NCI-H1417 (cell line): ENCODE measurements at regions not wholly inside any gene's neighbourhood (a gene's known extent, or its start where the extent isn't known, plus 50 kb on each side); places are given as distances from the start of the nearest gene placed in this dataset.

Experiments used
- DNase-seq, 3 experiments: peaks; one replicate each; lab custom pipeline; 2025; lab: John Stamatoyannopoulos, UW

DNA sequence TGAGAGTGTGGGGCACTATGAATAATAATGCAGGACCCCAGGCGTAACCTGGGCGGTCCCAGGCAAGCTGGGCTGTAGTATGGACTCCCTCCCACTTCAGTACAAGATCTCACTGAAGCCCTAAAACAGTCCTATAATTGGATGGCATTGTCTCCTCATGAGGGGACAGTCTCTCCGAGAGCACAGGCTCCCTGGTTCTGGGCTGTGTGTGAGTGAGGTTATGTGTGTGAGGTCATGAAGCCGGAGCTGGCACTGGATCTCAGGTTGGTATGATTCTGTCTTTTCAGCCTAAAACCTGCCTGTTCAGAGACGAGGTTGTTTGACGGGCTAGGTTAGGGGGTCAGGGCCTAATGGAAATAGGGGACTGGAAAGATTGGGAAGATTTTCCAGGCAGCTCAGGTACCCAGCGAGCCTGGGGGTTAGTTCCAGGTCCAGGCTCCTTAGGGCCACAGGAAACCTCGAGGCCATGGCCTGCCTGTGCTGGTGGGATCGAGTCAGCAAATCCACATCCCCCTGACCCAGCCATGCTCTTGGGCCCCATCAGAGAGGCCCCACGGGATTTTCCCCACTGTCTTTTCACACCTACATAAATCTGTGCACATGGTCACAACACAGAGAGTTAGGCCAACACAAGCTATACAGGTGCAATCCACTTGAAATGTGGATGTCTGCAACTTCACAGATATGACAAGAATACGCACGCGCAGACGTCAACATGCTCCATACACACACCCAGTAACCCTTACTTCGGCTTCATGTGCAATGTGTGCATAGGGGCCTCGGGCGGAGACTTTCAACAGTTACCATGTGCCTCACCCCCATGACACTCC is 94.8 kb downstream of the INHBB start:
- no peak for DNase-seq

DNA sequence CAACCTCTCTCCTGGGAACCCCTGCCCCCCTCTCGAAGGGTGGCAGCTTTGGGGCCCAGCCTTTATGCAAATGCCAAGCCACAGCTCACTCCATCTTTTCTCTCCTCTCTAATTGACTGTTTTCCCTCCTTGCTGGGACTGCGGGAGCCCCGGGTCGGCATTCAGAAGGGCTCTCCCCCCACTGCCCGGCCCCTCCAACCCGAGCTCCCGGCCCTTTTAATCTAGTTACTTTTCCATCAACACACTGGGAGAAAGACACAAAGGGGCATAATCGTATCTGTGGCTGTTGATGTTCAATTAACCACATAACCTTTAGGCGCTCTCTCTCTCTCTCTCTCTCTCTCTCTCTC is 95.4 kb downstream of the INHBB start:
- DNase-seq = no peak

DNA sequence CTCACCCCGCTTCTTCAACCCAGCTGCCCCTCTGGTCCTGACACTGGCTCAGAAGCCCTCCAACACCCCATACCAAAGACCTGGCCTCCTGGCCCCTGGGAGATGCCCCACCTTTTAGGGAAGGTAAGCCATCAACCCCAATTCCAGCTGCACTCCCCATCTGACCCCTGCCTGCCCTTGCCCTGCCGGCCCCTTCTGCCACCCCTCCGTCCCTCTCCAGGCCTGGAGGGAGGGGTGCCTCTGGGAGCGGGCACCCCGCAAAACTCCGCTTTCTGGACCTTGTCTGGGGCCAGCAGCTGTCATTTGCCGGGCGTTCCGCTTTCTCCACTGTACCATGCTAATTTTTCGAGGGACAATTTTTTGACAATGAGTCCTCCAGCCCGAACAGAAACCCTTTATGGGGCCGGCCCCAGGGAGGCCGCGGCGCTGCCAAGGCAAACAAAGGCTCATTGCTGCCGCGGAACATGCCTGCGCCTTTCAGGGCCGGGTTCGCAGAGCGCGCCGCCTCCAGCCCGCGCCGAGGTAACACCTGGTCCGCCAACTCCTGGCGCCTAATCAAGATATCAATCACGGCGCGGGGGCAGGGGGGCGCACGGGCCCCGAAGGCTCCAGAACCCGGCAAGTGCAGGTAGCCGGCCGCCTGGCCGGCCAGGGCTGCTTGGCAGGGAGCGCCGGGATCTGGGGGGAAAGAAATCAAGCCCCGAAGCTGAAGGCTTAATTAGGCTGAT is 96.0 kb downstream of the INHBB start:
- no peak for DNase-seq

DNA sequence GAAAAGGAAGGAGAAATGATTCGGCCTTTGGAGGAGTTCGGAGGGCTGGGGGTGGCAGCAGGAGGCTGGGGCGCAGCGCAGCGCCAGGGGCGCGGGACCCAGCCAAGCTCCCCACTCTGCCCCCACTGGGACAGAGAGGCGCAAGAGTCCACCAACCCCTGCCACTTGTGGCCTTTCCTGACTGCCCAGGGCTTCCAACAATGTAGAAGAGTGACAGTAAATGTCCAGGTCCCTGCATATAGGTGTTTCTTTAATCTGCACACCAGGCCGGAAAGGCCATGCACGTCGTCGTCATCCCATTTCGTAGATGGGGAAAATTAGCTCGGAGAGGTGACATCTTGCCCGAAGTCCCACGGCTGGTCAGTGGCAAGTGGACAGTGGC is 96.6 kb downstream of the INHBB start:
- no peak for DNase-seq

DNA sequence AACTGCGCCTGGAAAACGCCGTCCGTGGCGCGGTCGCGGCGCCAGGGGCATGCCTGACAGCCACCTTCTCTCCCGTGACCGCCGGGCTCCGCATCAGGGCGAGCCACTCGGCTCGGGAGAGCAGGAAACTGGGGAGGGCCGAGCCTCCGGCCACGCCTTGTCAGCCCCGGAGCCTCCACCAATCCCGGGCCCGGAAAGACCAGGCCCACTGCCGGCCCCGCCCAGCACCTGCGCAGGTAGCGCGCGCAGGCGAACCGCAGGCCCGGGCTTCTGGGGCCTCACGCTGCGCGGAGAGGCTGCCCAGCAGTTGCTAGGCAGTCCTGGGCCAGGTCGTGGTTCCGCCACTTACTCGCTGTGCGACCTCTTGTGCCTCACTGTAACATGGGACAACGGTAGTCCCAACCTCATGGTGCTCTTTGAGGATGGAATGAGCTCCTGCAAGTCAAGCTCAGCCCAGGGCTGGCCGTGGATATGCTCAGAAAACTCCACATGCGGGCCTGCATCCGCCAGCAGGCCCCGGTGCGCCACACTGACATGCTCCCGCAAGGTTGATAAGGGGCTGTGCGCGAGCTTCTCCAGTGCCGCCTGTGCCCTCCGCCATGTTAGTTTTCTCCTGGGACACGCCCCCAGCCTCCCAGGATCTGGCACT is 97.1 kb downstream of the INHBB start:
- DNase-seq = no peak

DNA sequence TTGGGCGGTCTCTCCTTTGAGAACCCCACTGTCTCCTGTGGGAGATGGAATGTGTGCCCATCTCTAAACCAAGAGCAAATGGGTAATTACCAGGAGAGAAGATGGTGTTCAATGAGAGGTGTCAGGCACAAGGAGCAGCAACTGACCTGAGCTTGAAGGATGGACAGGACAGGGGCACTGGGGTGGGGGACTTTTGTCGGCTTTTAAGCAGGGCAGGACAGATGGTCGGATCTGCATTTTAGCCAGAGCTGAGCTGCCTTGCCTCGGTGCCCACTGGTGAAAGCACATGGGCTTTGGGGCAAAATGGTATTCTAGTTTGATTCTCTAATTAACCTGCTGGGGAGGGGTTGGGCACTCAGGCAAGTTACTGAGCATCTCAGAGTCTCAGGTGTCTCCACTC is 98.0 kb downstream of the INHBB start:
- no peak for DNase-seq

DNA sequence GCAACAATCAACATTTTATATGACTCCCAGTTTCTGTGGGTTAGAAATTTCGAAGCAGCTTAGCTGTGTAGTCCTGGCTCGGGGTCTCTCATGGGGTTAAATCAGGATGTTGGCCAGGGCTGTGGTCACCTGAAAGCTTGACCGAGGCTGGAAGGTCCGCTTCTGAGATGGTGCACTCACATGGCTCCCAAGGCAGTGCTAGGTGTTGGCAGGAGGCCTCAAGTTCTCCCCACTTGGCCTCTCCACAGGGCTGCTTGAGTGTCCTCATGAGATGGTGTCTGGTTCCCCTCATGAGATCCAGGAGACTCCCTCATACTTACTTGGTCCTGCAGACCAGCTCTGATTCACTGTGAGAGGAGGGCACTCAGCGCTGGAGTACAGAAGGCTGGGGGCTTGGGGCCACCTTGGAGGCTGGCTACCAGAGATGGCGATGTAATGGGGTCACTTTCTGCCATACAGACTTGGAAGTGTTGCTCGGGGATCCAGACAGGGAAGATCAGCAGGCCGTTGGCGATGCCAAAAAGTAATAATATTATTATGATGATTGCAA is 98.8 kb downstream of the INHBB start:
- no peak for DNase-seq

DNA sequence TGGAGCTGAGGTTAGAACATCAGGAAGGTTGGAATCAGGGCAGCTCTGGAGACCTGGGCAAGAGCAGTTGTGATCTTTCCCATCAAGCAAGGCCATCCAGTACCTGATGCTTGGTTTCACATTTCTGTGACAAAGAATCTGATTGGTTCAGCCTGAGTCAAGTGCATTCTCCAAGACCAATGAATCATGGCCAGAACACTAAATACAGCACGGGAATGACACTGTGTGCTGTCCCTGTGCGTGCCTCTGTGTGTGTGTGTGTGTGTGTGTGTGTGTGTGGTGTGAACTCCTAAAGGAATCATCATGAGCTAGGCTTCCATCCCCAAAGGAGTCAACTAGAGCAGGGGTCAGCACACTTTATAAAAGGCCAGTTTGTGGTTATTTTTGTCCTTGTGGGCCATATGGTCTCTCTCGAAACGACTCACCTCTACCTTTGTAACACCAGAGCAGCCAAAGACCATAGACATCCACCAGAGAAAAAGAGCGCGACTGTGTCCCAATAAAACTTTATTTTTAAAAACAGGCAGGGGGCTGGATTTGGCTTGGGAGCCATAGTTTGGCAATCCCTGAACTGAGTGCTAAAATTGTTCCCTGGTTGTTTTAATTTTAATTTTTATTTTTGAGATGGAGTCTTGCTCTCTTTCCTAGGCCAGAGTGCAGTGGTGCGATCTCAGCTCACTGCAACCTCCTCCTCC is 99.7 kb downstream of the INHBB start:
- peak in 2 of 3 experiments; percentile 4 to 67 for DNase-seq

DNA sequence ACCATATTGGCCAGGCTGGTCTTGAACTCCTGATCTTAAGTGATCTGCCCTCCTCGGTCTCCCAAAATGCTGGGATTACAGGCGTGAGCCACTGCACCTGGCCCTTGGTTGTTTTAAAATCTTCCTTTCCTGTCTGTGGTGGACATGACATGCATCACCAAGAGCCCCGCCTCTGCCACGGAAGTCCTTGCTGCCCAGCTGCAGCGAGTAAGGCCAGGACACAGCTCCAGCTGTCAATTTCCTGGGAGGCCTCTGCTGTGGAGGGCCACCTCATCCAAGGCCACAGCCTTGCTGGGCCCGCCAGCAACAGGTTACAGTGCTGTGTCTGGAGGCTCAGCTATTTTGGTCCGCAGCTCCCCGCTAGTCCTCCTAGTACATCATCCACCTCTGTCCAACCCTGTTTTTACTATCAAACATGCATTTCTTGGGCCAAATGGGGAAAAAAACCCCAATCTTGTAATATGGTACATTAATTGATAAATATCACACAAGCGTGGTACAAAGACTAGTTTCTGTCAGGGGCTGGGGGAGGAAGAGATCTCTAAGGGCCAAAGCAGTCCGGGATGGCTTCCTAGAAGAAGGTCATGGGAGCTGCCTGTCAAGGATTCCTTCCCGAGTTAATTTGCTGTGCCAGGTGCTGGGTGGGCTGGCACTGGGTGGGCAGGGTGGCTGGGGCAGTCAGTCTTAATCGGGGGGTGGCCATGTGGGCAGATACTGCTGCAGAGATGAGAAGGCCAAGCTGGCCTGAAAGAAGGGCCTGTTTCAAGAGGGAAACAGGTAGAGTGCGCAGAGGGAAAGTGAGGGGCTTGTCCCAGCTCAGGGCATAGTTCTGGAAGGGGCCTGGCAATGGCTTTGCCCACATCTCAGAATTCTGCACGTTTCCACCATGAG is 100.5 kb downstream of the INHBB start:
- DNase-seq = no peak

DNA sequence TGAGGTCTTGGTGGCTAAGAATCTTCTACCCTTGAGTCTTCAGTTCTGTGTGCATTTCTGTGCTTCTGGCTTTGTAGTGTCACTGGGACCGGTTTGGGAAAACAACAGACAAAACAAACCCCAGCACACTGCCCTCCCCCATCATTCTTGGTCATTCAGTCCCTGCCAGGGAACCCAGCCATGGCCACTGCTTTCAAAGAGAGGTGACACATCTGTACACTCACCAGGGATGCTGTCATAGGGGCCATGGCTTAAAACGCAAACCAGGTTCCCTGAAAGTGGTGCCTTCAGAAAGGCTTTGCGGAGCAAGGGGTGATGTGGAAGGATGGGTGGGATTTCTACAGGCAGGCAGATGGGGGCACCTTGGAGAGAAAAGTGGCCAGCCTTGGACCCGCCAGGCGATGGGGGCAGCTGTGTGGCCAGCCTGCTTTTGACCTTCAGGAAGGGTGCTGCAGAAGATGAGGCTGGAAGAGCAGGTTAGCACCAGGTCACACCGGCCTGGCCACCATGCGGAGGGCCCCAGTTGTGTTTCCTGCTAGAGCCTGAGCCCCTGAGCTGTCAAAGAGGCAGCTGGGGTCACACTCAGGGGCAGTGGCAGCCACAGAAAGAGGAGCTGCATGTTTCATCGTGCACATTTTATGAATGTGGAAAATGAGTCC is 101.3 kb downstream of the INHBB start:
- no peak for DNase-seq

DNA sequence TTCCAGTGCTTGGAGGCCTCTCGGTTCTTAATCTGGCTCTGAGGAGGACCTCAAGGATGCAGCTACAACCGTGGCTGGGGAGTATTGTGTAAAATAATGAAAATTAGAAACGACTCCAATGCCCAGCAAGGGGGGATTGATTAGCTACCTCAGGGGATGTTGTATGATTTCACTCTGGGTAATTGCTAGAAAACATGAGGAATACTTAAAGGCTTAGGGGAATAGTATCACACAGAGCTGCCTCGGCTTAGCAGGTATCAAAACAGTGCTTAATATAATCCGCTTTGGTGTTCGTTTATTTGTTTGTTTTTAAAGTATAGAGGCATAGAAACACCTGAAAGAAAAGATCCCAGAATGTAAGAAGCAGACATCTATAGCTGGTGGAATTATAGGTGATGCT is 102.5 kb downstream of the INHBB start:
- peak in 1 of 3 experiments; percentile 15 for DNase-seq

DNA sequence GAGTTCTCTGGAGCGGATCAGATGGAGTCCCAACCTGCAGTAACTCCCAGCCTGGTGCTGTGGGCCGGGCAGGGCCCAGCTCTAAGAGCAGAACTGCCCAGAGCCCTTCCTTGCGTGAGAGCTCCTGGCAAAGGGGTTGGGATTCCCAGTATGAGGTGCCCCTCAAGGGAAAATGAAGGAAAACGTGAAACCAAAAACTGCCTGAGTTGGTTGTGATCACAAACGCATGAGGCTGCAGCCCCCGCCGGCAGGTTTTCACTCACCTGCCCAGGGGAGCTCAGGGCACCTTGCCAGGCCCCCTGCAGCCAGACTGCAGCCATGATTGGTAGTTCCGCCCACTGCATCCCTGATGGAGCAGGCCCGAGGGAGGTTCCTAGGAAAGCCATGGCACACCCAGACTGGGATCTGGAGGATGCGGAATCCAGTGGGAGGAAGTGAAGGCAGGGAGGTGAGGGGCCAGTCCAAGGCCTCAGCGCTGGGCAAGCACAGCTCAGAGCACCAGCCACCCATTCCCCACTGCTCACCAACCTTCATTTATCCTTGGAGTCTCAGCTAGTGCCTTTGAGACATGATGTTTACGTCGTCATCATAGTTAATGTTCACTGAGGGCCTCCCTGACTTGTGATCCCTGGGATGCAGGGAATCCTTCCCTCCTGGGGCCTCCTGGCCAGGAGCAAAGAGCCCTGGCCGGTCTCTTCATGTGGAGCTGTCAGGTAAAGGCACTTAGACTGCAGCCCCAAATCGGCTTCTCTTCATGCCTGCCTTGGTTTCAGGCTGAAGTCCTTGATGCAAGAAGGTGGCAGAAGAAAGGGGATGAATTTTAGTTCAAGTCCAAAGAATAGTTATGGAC is 103.2 kb downstream of the INHBB start:
- DNase-seq = peak in 2 of 3 experiments; percentile 40 to 65

DNA sequence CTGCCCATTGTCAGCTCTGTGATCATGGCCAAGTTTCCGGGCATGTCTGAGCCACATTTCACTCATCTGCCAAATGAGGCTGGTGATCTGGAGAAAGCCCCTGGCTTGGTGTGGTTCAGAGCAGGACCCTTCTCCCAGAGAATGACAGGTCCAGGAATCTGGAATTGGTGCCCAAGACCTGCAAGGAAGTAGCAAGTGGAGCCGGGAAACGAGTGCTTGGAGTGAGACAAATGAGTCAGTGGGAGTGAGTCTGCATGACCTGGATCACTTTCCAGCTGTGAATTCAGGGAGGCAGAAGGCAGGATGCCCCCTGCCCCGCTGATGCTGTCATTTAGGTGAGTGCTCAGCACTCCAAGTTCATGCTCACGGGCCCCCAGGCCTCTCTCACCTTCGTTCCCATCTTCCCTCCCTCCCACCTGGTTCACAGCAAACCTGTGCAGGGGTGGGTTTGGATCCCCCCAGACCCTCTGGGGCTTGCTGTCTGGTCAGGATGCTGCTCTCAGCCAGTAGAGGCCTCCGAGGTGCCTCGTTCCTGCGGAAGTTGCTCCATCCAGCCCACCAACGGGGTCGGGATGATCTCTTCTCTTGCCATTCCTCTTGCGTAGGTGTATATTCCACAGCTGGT is 104.4 kb downstream of the INHBB start:
- DNase-seq = no peak

DNA sequence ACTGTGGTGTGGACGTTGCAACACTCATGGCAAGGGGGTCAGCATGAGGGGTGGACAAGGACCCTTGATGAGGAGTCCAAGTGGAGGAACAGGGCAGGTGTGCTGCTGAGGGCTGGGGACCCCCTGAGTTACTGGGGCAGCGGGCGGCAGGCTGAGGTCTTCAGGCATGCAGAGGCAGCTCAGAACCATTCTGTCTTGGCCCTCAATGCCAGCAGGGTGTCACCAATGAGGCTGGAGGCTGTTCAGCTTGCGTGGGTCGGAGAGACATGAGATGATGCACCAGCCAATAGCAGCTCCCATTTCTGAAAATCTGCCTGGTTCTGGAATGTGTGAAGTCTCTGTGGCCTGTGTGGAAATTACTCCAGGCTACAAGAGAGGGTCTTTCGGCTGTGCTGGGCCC is 105.4 kb downstream of the INHBB start:
- no peak for DNase-seq

DNA sequence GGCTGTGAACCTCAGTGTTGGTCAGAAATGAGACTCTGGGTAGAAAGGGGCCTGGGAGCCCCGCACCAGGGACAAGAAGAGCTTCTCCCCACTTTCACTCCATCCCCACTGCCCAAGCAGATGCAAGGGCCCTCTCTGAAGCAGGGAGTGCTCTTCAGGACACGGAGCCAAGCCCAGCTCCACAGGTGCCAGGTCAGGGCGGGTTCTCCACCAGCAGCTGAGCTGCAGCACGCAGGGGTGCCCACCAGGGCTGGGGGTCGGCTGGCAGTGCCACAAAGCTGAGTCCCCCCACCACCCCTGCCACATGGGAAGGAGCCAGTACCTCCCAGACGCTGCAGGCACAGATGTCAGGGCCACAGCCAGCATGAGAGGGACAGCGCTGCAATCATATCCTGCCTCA is 106.2 kb downstream of the INHBB start:
- DNase-seq = no peak

DNA sequence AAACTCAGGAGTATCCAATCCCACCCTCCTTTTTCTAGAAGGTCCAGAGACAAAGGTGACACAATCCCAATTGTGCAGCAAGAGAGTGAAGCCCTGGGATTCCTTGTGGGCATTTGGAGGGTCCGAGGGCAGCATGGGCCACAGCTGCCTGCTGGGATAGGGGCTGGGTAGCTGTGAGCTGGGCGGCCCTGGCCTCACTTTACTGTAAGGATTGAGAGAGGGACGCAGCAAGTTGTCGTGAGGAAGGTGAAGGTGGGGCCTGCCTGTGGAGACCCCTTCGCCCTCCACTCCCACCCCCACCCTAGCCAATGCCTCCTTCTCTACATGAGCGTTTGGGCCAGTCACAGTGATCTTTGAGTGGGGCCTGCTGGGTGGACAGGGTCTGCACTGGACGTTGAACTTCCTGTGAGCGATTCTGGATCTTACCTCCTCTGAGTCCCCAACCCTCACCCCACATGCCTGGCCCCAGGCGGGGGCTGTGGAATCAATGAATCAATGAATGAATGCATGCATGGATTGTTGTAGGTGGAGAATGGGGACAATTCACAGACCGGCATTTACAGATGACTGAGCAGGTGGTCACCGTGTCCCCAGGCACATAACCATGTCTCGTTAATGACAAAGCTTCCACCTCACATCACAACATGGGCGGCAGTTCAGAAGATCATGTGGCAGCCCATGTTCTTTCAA is 107.2 kb downstream of the INHBB start:
- no peak for DNase-seq

DNA sequence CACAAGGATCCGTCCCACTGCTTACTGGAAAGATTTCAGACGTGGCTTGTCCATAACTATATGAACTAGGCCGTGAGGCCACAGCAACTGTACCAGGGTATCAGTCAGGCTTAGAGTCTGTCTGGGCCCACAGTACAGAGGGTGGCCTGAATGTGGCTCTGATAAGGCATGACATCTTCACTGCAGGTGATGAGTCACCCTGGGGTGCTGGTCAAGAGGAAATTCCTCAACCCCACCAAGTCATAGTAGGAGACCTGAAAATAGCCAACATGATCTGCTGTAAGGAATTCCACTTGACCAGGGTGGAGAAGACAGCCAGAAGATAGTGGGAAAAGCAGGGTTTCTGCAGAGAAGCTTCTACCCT is 107.7 kb downstream of the INHBB start:
- no peak for DNase-seq

DNA sequence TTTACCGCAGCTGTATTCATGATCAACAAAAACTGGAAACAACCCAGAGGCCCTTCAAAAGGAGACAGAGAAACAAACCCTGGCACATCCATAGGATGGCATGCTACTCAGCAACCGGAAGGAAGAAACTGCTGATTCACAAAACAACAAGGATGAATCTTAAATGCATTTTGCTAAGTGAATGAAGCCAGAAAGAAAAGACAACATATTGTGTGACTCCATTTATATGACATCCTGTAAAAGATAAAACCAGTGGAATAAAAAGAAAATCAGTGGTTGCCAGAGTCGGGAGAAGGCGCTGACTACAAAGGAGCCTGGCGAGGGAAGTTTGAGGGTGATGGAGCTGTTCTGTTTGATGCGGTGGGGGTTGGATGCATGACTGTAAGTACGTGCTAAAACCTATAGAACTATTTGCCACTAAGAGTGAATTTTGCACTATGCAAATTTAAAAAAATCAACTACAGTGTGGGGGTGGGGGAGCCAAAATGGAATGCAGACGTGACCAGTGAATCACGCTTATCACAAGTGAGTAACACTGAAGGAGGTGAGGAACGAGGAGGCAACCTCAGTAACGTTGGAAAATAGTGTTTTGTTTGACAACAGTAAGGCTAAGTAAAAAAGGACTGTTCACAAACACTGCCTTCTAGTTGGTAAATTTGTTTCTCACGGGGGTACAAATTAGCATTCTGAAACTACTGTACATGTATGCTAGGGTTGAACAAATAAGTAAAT is 108.9 kb downstream of the INHBB start:
- no peak for DNase-seq
